HG02885 (cell line): ENCODE measurements at regions not wholly inside any gene's neighbourhood (a gene's known extent, or its start where the extent isn't known, plus 50 kb on each side); places are given as distances from the start of the nearest gene placed in this dataset.

Experiments used
- ATAC-seq: cut with Tn5 transposase; IDR thresholded peaks from one replicate; pipeline ENCODE4 v1.9.1; 2021; ENCODE audit warnings: mild to moderate bottlenecking; ENCODE audit not compliant: unreplicated experiment, poor library complexity

GRCh38 chr2:188102881-188103280 lies 188.8 kb upstream of the GULP1 start:
- no peak for ATAC-seq

DNA sequence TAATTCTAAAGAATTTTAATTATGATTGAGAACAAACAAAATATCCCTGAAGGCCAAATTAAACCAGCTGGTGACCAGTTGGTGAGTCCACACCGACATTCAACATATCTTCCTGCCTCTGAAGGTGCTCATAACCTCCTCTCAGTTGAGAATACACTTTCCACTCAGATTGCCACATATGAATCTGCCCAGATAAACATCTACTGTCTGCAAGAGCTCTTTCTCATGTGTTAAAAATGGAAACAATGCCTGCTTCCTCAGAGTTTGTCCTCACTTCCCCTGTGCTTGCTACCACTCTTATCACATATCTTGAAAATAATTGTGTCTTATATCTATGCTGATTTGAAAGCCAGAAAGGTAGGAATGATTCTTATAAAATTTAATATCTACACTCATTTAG lies 177.7 kb upstream of the GULP1 start:
- no peak for ATAC-seq

- ATAC-seq, result no peak
Measured at GRCh38 chr2:188117706-188118105, 174.0 kb upstream of the GULP1 start.

- no peak for ATAC-seq
Measured at GRCh38 chr2:188118431-188118830, 173.2 kb upstream of the GULP1 start.

DNA sequence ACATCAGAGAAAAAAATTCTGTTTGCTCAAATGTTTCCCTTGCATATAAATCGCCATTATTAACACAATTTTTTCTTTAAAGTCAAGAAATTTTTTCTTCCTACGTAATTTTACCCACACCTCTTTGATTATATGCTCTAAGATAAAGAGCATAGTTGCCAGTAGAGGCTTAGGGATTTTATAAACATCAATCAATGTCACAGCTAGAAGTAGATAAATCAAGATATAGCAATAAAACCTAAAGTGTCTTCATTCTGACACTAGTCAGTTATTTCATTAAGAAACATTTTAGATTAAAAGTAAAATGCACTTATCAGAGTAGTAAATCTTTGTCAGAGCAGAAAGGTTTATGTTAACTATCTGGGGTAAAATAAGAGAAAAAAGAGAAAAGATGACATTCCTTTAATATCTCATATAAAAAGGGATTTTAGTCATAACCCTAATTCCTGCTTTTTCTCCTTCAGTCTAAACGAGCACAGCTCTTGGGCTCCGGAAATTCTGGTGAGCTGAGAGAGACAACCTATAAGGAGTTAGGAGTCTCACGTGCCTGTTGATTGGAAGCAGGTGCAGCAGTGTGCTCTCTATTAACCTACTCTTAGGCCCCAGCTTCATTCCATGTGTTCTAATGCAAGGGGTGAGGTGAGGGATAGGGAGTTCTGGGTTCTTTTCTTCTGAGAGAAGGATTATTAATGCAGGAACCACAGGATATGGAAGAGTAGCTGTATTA lies 172.4 kb upstream of the GULP1 start:
- no peak for ATAC-seq

- no peak for ATAC-seq
Measured at GRCh38 chr2:188122985-188123384, 168.7 kb upstream of the GULP1 start.

DNA sequence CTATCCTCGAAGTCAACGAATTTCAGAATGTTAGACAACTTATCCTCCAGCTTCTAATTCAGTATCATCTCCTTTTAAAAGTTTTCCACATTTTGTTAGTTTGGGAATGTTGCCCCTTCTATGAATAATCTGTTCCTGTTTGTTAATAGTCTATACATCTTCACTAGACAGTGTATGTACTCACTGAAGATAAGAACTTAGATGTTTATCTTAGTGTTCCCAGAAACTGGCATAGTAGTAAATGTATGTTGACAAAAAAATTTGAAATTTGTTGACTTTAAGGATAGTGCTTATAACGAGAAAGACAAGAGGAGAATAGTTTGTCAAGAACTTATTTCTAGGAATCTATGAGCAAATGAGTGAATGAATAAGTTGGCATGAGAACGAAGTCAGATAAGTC lies 162.0 kb upstream of the GULP1 start:
- no peak for ATAC-seq

GRCh38 chr2:188130317-188130716 lies 161.4 kb upstream of the GULP1 start:
- ATAC-seq, result no peak

DNA sequence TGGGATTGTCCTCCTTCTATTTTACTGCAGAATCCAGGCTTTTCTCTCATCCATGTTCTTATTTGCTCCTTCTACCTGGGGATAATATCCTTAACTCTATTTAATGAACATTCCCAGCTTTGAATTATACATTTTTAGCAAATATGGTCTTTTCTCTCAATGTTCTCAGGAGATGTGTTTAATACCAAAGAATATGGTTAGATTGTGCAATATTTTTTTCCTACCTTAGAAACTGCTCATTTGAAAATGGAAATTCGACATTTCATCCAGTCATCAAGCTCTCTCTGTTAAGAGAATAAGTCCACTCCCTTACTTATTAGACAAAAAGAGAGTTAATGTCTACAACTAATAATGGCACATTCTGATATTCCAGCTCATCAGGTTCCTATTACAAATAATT lies 160.4 kb upstream of the GULP1 start:
- ATAC-seq, result no peak

DNA sequence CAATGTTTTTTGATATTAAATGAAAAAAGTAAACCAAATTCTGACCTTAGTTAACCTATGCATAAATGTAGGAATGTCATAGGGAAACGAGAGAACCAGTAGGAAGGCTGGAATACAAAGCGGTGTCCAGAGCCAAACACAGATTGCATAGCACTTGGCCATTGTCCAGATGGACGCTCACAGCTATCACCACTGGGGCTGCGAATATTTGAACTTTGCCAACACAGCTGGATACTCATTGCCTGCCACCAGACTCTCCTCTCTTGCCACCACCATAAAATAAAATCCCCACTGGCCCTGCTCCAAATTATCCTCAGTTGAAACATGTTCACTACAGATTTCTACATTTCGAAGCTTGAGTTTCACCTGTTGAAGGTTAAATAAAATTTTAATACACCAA lies 159.3 kb upstream of the GULP1 start:
- no peak for ATAC-seq

DNA sequence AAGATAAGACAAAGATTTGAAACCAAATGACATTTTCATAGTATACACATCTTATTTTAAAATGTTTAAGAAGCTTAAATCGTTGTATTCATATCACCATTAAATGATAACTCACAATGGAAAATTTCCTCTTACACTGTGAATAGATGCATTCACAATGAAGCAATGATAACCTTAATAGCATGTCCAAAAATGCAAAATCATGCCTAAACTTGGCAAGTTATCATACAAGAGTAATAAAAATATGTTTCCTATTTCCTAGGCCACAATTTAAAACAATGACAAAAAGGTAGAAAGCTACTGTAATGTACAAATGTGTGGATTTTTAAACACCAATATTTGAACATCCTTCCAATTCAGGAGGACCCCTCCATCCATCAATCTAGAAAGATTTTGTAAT lies 157.4 kb upstream of the GULP1 start:
- ATAC-seq, result no peak

DNA sequence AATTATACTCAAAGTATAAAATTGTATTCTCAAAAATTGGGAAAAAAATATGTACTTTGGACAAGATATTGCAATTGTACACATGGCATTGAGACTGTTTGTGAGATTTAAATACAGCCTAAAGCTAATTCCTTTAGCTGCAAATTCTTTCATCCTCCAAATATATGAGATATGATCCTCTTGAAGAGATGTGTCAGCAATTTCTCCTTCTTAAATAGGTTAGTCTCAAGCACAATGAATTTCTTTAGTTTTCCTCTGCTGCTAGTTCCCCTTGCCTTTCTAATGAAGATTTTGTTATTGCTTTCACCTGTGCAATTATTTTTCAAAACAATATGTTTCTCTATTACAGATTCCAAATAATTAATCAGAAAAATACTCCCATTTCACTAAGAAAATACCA lies 153.4 kb upstream of the GULP1 start:
- ATAC-seq, result no peak

- no peak for ATAC-seq
Measured at GRCh38 chr2:188142088-188142487, 149.6 kb upstream of the GULP1 start.

- no peak for ATAC-seq
Measured at GRCh38 chr2:188142636-188143295, 148.9 kb upstream of the GULP1 start.

DNA sequence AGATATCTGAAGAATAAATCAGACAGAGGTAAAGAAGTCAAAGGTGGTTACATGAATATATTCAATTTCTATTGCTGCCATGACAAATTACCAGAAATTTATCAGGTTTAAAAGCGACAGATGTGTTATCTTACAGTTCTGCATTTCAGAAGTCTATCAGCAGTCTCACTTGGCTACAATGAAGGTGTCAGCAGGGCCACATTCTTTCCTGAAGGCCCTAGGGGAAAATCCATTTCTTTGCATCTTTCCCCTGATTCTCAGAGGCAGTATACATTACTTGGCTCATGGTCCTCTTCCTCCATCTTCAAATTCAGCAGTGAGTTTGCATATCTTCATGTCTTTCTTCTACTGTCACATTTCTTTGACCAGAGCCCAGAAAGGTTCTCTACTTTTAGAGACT lies 145.8 kb upstream of the GULP1 start:
- ATAC-seq, result no peak

- ATAC-seq, result no peak
Measured at GRCh38 chr2:188146888-188147287, 144.8 kb upstream of the GULP1 start.

GRCh38 chr2:188151670-188152069 lies 140.0 kb upstream of the GULP1 start:
- no peak for ATAC-seq

- ATAC-seq, result no peak
Measured at GRCh38 chr2:188158337-188159100, 133.2 kb upstream of the GULP1 start.

- ATAC-seq, result no peak
Measured at GRCh38 chr2:188159484-188159883, 132.2 kb upstream of the GULP1 start.

DNA sequence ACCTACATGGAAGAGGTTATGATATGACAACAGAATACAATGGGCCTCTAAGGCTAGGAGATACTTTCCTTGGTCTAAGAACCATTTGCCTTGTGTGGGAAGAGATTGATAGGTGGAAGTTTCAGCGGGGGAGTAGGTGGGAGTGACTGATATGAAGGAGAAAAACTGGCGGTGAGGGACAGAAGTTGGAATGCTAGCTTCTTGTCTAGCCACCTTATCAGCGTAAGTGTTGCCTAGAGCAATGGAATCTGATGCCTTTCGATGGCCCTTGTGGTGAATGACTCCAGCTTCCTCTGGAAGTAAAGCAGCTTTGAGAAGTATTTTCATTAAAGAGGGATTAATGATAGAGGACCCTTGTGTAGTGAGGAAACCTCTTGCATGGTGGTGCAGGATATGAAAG lies 121.3 kb upstream of the GULP1 start:
- no peak for ATAC-seq

DNA sequence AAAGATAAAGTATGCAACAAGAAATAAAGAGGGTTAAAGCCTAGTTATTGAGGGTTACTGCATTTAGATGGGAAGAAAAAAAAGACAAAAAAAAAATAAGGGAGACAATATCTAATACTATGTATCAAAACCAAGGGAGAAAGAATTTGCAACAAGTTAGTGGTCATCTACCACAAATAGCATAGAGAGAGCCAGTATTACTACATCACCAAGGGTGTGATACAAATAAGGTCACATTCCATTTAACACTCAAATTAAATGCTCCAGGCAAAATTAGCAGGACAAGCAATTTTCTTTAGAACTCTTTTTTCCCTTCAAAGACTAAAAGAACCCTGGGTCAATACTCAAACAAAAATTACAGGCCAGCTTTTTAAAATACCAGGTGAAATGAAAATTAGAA lies 115.1 kb upstream of the GULP1 start:
- no peak for ATAC-seq
